GM12878 (cell line): ENCODE measurements at regions not wholly inside any gene's neighbourhood (a gene's known extent, or its start where the extent isn't known, plus 50 kb on each side); places are given as distances from the start of the nearest gene placed in this dataset.

Experiments
- ATF2 ChIP-seq: IDR thresholded peaks from 2 replicates; pipeline ENCODE4 v1.6.1; 2012; ENCODE audit warnings: low read length, inconsistent platforms
- BMI1 ChIP-seq: fragments of 450-650 bp; IDR thresholded peaks from 2 replicates; pipeline ENCODE4 v1.6.1; 2016; ENCODE audit warnings: mild to moderate bottlenecking, moderate library complexity, borderline replicate concordance
- CBX3 ChIP-seq: fragments of 200-600 bp; sonication (generic); IDR thresholded peaks from 2 replicates; pipeline ENCODE4 v1.6.1; 2016; ENCODE audit warnings: low read depth, borderline replicate concordance
- FOXK2 ChIP-seq: fragments of 450-650 bp; IDR thresholded peaks from 2 replicates; pipeline ENCODE4 v1.6.1; 2017; ENCODE audit warnings: mild to moderate bottlenecking, moderate library complexity
- FOXM1 ChIP-seq: IDR thresholded peaks from 2 replicates; pipeline ENCODE4 v1.6.1; 2012; ENCODE audit warnings: low read depth, mild to moderate bottlenecking, inconsistent platforms, low read length, moderate library complexity
- IRF3 ChIP-seq: fragments of 450-650 bp; IDR thresholded peaks from 2 replicates; pipeline ENCODE4 v1.6.1; 2014; ENCODE audit warnings: mild to moderate bottlenecking
- IRF4 ChIP-seq: IDR thresholded peaks from 2 replicates; pipeline ENCODE4 v1.6.1; 2011; ENCODE audit warnings: low read depth, low read length
- JUNB ChIP-seq: IDR thresholded peaks from 2 replicates; pipeline ENCODE4 v1.6.1; 2016; ENCODE audit warnings: antibody characterized with exemption, mild to moderate bottlenecking
- JUND ChIP-seq: IDR thresholded peaks from 2 replicates; pipeline ENCODE4 v1.6.1; 2012; ENCODE audit warnings: low read depth, mild to moderate bottlenecking, low read length, improper control_type of control experiment, moderate library complexity
- KLF5 ChIP-seq: fragments of 450-650 bp; IDR thresholded peaks from 2 replicates; pipeline ENCODE4 v1.6.1; 2014; ENCODE audit warnings: mild to moderate bottlenecking; ENCODE audit not compliant: partially characterized antibody
- MEF2B ChIP-seq: fragments of 450-650 bp; IDR thresholded peaks from 2 replicates; pipeline ENCODE4 v1.6.1; 2018; ENCODE audit warnings: mild to moderate bottlenecking, moderate library complexity; ENCODE audit not compliant: partially characterized antibody, poor library complexity, severe bottlenecking
- MTA2 ChIP-seq: fragments of 450-650 bp; IDR thresholded peaks from 2 replicates; pipeline ENCODE4 v1.6.1; 2016; ENCODE audit warnings: low read depth, mild to moderate bottlenecking, moderate library complexity
- NR2C1 ChIP-seq: fragments of 450-650 bp; IDR thresholded peaks from 2 replicates; pipeline ENCODE4 v1.6.1; 2017; ENCODE audit warnings: antibody characterized with exemption, mild to moderate bottlenecking, moderate library complexity
- PML ChIP-seq: IDR thresholded peaks from 2 replicates; pipeline ENCODE4 v1.6.1; 2012; ENCODE audit warnings: low read length, inconsistent platforms
- POU2F2 ChIP-seq: IDR thresholded peaks from 3 replicates; pipeline ENCODE4 v1.6.1; 2011; ENCODE audit warnings: low read depth, mild to moderate bottlenecking, low read length, borderline replicate concordance
- REST ChIP-seq: IDR thresholded peaks from 2 replicates; pipeline ENCODE4 v1.6.1; 2012; ENCODE audit warnings: mild to moderate bottlenecking, low read depth, low read length
- ZNF217 ChIP-seq: fragments of 450-650 bp; IDR thresholded peaks from 2 replicates; pipeline ENCODE4 v1.6.1; 2017; ENCODE audit warnings: antibody characterized with exemption, mild to moderate bottlenecking
- ZNF592 ChIP-seq: fragments of 450-650 bp; IDR thresholded peaks from 2 replicates; pipeline ENCODE4 v1.6.1; 2017; ENCODE audit warnings: mild to moderate bottlenecking, moderate library complexity
- TF ChIP-seq, protein P1 (sequence below): fragments of 450-650 bp; IDR thresholded peaks from 2 replicates; pipeline ENCODE4 v1.6.1; 2017; ENCODE audit warnings: low read depth, mild to moderate bottlenecking, moderate library complexity

DNA sequence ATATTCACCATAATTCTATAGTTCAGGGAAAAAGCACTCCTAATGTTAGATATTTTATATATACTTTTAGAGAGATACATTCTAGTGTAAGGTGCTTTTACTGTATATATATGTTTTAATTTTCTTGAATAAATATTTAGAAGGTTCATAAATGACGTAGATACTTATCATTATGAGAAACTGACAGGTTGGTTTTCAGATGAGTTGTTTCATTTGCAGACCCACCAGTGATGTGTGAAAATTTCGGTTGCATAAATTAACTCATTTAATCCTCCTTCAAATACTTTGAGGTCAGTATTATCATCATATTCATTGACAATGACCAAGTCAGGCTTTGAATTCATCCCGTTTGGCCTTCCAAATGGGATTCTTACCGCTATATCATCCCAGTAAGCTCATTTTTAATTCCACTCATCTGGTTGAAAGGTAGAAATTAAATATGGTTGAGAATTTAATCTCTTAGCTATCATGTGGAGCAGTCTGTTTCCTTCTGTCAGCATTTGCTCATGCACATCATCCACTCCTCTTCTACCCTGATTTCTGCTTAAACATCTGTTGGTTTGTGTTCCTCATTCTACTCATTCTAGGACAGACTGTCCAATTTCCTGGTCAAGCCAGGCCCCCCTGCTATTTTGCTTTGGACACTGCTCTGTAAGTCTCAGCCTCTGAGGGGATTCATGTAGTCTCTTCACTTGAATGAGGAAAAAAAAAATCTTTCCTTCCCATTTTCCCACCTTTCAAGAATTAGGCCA is 1156.6 kb downstream of the PLA2G4A start (continued):
- TF ChIP-seq, protein P1, sequence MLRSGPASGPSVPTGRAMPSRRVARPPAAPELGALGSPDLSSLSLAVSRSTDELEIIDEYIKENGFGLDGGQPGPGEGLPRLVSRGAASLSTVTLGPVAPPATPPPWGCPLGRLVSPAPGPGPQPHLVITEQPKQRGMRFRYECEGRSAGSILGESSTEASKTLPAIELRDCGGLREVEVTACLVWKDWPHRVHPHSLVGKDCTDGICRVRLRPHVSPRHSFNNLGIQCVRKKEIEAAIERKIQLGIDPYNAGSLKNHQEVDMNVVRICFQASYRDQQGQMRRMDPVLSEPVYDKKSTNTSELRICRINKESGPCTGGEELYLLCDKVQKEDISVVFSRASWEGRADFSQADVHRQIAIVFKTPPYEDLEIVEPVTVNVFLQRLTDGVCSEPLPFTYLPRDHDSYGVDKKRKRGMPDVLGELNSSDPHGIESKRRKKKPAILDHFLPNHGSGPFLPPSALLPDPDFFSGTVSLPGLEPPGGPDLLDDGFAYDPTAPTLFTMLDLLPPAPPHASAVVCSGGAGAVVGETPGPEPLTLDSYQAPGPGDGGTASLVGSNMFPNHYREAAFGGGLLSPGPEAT = no peak
- TF ChIP-seq ATF2 = no peak
- TF ChIP-seq JUND = no peak
- TF ChIP-seq POU2F2 = no peak
- TF ChIP-seq PML = no peak
- no peak for TF ChIP-seq IRF3
- no peak for TF ChIP-seq ZNF217
- no peak for TF ChIP-seq NR2C1
- TF ChIP-seq CBX3 = no peak
- TF ChIP-seq REST = no peak
- TF ChIP-seq FOXK2 = no peak
- peak; percentile 54; the same call in 1 of the 2 replicates for TF ChIP-seq JUNB
- peak; percentile 76 for TF ChIP-seq MTA2
- no peak for TF ChIP-seq IRF4
- no peak for TF ChIP-seq MEF2B
- no peak; the same call in 1 of the 2 replicates for TF ChIP-seq BMI1
- TF ChIP-seq KLF5 = no peak
- TF ChIP-seq ZNF592 = no peak
- no peak for TF ChIP-seq FOXM1
